SH-SY5Y (cell line): ENCODE measurements at regions not wholly inside any gene's neighbourhood (a gene's known extent, or its start where the extent isn't known, plus 50 kb on each side); places are given as distances from the start of the nearest gene placed in this dataset.

ENCODE experiments used
- GATA2 ChIP-seq: IDR thresholded peaks from 2 replicates; pipeline ENCODE4 v1.6.1; 2011; ENCODE audit warnings: mild to moderate bottlenecking, low read depth, low read length
- GATA3 ChIP-seq: IDR thresholded peaks from 2 replicates; pipeline ENCODE4 v1.6.1; 2011; ENCODE audit warnings: low read depth, mild to moderate bottlenecking, low read length, moderate library complexity

GRCh38 chr12:113643177-113643974, 171.7 kb upstream of the LHX5 start:
- TF ChIP-seq GATA2 (no peak), GATA3 (no peak)
